HCT116 (cell line): ENCODE measurements at regions not wholly inside any gene's neighbourhood (a gene's known extent, or its start where the extent isn't known, plus 50 kb on each side); places are given as distances from the start of the nearest gene placed in this dataset.

Source experiments
- ATAC-seq: fragments of 200-7000 bp; cut with Tn5 transposase; 2 replicates; pipeline ENCODE4 v1.9.1; 2020; ENCODE audit warnings: mild to moderate bottlenecking, moderate library complexity
- BruUV-seq: library from RNA; stranded (reverse); fragments of 400-500 nt; replicated peaks from 2 replicates; lab custom pipeline; 2021; lab: Mats Ljungman, UMichigan
- CTCF ChIA-PET: fragments of 300-600 bp; sonication (Branson Sonifier 250); formaldehyde crosslinking; loops from one replicate; lab custom pipeline; 2021; ENCODE audit warnings: antibody characterized with exemption; lab: Charles Lee
- POLR2A ChIA-PET: fragments of 300-600, 350-600 bp; sonication (Branson Sonifier 250); formaldehyde crosslinking; loops from one replicate; lab custom pipeline; 2021; ENCODE audit warnings: antibody characterized with exemption; lab: Charles Lee
- RAD21 ChIA-PET, 2 experiments: fragments of 300-600 bp; sonication (Branson Sonifier 250); formaldehyde crosslinking; loops; one replicate each; lab custom pipeline; 2023; ENCODE audit warnings: low total read pairs in 2 of 2; ENCODE audit not compliant: uncharacterized antibody in 2 of 2, unreplicated experiment in 2 of 2, low non-redundant PET in 1 of 2; lab: Charles Lee
- DNase-seq: peaks from one replicate; pipeline ENCODE4 v3.0.0-alpha.2; 2010; ENCODE audit warnings: low read depth, low spot score
- H2AFZ ChIP-seq: fragments of 200-600 bp; shearing (Covaris generic), sonication (generic); 2 replicates; pipeline ENCODE4 v1.6.1; 2017; ENCODE audit warnings: low read depth, mixed run types, mixed read lengths, antibody characterized with exemption, low read length; ENCODE audit not compliant: poor library complexity, severe bottlenecking
- H3K27ac ChIP-seq: 2 replicates; pipeline ENCODE4 v1.5.1; 2012; ENCODE audit warnings: low read depth, low read length
- H3K27me3 ChIP-seq: fragments of 200-600 bp; sonication (generic); 2 replicates; pipeline ENCODE4 v1.6.1; 2016; ENCODE audit warnings: mixed run types, low read length, mixed read lengths; ENCODE audit not compliant: insufficient read depth
- H3K36me3 ChIP-seq, 2 experiments: fragments of 200-500 bp in 1 of 2; fragments of 200-600 bp in 1 of 2; sonication (Bioruptor generic) in 1 of 2; sonication (generic) in 1 of 2; 2 replicates each; pipeline versions ENCODE4 v1.5.1 to v1.6.1; 2014 to 2016; ENCODE audit warnings: low read length in 2 of 2, inconsistent platforms in 1 of 2, mixed read lengths in 1 of 2, mixed run types in 1 of 2; ENCODE audit not compliant: insufficient read depth in 2 of 2, control insufficient read depth in 1 of 2
- H3K4me1 ChIP-seq, 2 experiments: fragments of 200-600 bp in 1 of 2; sonication (generic) in 1 of 2; 2 replicates each; pipeline versions ENCODE4 v1.5.1 to v1.6.1; 2012 to 2017; ENCODE audit warnings: low read length in 2 of 2, inconsistent platforms in 1 of 2, mild to moderate bottlenecking in 1 of 2, mixed read lengths in 1 of 2, mixed run types in 1 of 2, moderate library complexity in 1 of 2; ENCODE audit not compliant: insufficient read depth in 2 of 2, control insufficient read depth in 1 of 2
- H3K4me2 ChIP-seq: fragments of 200-600 bp; sonication (generic); 2 replicates; pipeline ENCODE4 v1.6.1; 2017; ENCODE audit warnings: mixed run types, low read length, mixed read lengths
- H3K4me3 ChIP-seq, 2 experiments: fragments of 200-600 bp in 1 of 2; sonication (generic) in 1 of 2; replicated peaks in 1 of 2; 2 replicates each; pipeline ENCODE4 v1.5.1; 2011 to 2016; ENCODE audit warnings: low read length in 2 of 2, control low read depth in 1 of 2, low read depth in 1 of 2, mild to moderate bottlenecking in 1 of 2, mixed read lengths in 1 of 2, mixed run types in 1 of 2
- H3K79me2 ChIP-seq: fragments of 200-600 bp; sonication (generic); 2 replicates; pipeline ENCODE4 v1.6.1; 2017; ENCODE audit warnings: mild to moderate bottlenecking, mixed run types, low read length, moderate library complexity, mixed read lengths; ENCODE audit not compliant: insufficient read depth
- H3K9ac ChIP-seq: fragments of 200-600 bp; sonication (generic); 2 replicates; pipeline ENCODE4 v1.6.1; 2016; ENCODE audit warnings: low read length, mixed read lengths
- H3K9me2 ChIP-seq: fragments of 200-600 bp; sonication (generic), shearing (Covaris generic); 2 replicates; pipeline ENCODE4 v1.6.1; 2017; ENCODE audit warnings: mixed run types, mild to moderate bottlenecking, moderate library complexity; ENCODE audit not compliant: insufficient read depth
- H3K9me3 ChIP-seq, 2 experiments: fragments of 200-500 bp in 1 of 2; fragments of 200-600 bp in 1 of 2; sonication (Bioruptor generic) in 1 of 2; sonication (generic) in 1 of 2; 2 replicates each; pipeline ENCODE4 v1.6.1; 2014 to 2017; ENCODE audit warnings: low read length in 2 of 2, mixed read lengths in 2 of 2, inconsistent platforms in 1 of 2, low read depth in 1 of 2, mild to moderate bottlenecking in 1 of 2, mixed run types in 1 of 2, moderate library complexity in 1 of 2; ENCODE audit not compliant: control insufficient read depth in 1 of 2, insufficient read depth in 1 of 2
- H4K20me1 ChIP-seq: fragments of 200-600 bp; sonication (generic), shearing (Covaris generic); 2 replicates; pipeline ENCODE4 v1.6.1; 2017; ENCODE audit warnings: mixed run types, mild to moderate bottlenecking, moderate library complexity; ENCODE audit not compliant: insufficient read depth
- CEBPB ChIP-seq: IDR thresholded peaks from 2 replicates; pipeline ENCODE4 v1.6.1; 2012; ENCODE audit warnings: low read depth
- EGR1 ChIP-seq: IDR thresholded peaks from 2 replicates; pipeline ENCODE4 v1.6.1; 2012; ENCODE audit warnings: low read depth
- ELF1 ChIP-seq: IDR thresholded peaks from 2 replicates; pipeline ENCODE4 v1.6.1; 2012; ENCODE audit warnings: low read depth, borderline replicate concordance
- EZH2 ChIP-seq: fragments of 200-600 bp; sonication (generic); IDR thresholded peaks from 2 replicates; pipeline ENCODE4 v1.6.1; 2017; ENCODE audit warnings: antibody characterized with exemption, mixed run types
- EZH2phosphoT487 ChIP-seq: fragments of 200-600 bp; IDR thresholded peaks from 2 replicates; pipeline ENCODE4 v1.6.1; 2018; ENCODE audit warnings: antibody characterized with exemption, borderline replicate concordance
- FOSL1 ChIP-seq: IDR thresholded peaks from 2 replicates; pipeline ENCODE4 v1.6.1; 2012; ENCODE audit warnings: low read depth
- POLR2AphosphoS5 ChIP-seq: IDR thresholded peaks from 2 replicates; pipeline ENCODE4 v1.6.1; 2011; ENCODE audit warnings: mild to moderate bottlenecking, low read depth, low read length, moderate library complexity
- SP1 ChIP-seq: IDR thresholded peaks from 2 replicates; pipeline ENCODE4 v1.6.1; 2012; ENCODE audit warnings: low read depth
- SRF ChIP-seq: IDR thresholded peaks from 2 replicates; pipeline ENCODE4 v1.6.1; 2012; ENCODE audit warnings: low read depth
- TCF7L2 ChIP-seq: IDR thresholded peaks from 2 replicates; pipeline ENCODE4 v1.7.0; 2011; ENCODE audit warnings: borderline replicate concordance, inconsistent platforms; ENCODE audit not compliant: insufficient read depth, insufficient read length; ENCODE audit errors: extremely low read depth
- ZFX ChIP-seq: fragments of 450-650 bp; IDR thresholded peaks from 2 replicates; pipeline ENCODE4 v1.6.1; 2017
- ZNF274 ChIP-seq: fragments of 200-500 bp; sonication (Bioruptor generic); IDR thresholded peaks from 2 replicates; pipeline ENCODE4 v1.6.1; 2014; ENCODE audit warnings: mild to moderate bottlenecking, low read depth, low read length, inconsistent platforms
- intact Hi-C: fragments of 100-400 bp; cut with micrococcal nuclease; formaldehyde crosslinking; loops from 2 replicates; pipeline ENCODE4 v1.10.0; 2022

GRCh38 chr12:81949841-81950308 is 190.7 kb upstream of the PPFIA2 start:
- ChIA-PET POLR2A (no interaction called here), RAD21 (no interaction called here), CTCF (no interaction called here)
- H3K27ac ChIP-seq, result no peak overlapping the region
- H3K27me3 ChIP-seq, result no peaks in the 10 kb centered on the region
- TF ChIP-seq ELF1 (no peak), TCF7L2 (no peak)
- H3K4me1 ChIP-seq, result no peaks in the 10 kb centered on the region
- no peaks in the 10 kb centered on the region for H3K79me2 ChIP-seq
- no peaks in the 10 kb centered on the region for H4K20me1 ChIP-seq
- H3K9ac ChIP-seq, result no peak overlapping the region
- no peak for DNase-seq
- no TSS peak for BruUV-seq
- no peak for ATAC-seq
- no peak overlapping the region for H2AFZ ChIP-seq
- intact Hi-C loops, result loop anchor here (2.0 kb wide), 1 partner anchor 19 kb away; no protein-coding TSS in a partner anchor
- no peaks in the 10 kb centered on the region for H3K36me3 ChIP-seq
- no peak overlapping the region for H3K4me2 ChIP-seq
- H3K9me3 ChIP-seq, result no peaks in the 10 kb centered on the region
- H3K4me3 ChIP-seq, result no peak overlapping the region
- H3K9me2 ChIP-seq, result no peaks in the 10 kb centered on the region

GRCh38 chr12:81949416-81949815 is 190.3 kb upstream of the PPFIA2 start:
- RAD21 ChIA-PET, result no interaction called here
- H3K4me1 ChIP-seq, result no peaks in the 10 kb centered on the region
- no peak overlapping the region for H2AFZ ChIP-seq
- intact Hi-C loops, result no loop called here
- TF ChIP-seq TCF7L2 (no peak), FOSL1 (no peak), SRF (no peak), EZH2phosphoT487 (no peak), SP1 (no peak), CEBPB (no peak), EGR1 (no peak), ZFX (no peak), EZH2 (no peak), ZNF274 (no peak), POLR2AphosphoS5 (no peak)
- DNase-seq (no peak), ATAC-seq (no peak)
- H3K9me3 ChIP-seq, result no peaks in the 10 kb centered on the region
- no peak overlapping the region for H3K9ac ChIP-seq
- H3K36me3 ChIP-seq, result no peaks in the 10 kb centered on the region
- H3K4me3 ChIP-seq, result no peak overlapping the region
- H3K4me2 ChIP-seq, result no peak overlapping the region
- no peaks in the 10 kb centered on the region for H3K27me3 ChIP-seq
- CTCF ChIA-PET, result no interaction called here
- POLR2A ChIA-PET, result no interaction called here
- BruUV-seq, result no TSS peak
- H3K9me2 ChIP-seq, result no peaks in the 10 kb centered on the region
- H3K79me2 ChIP-seq, result no peaks in the 10 kb centered on the region
- no peak overlapping the region for H3K27ac ChIP-seq
- H4K20me1 ChIP-seq, result no peaks in the 10 kb centered on the region
